Osteoblast (primary cell): ENCODE measurements at regions not wholly inside any gene's neighbourhood (a gene's known extent, or its start where the extent isn't known, plus 50 kb on each side); places are given as distances from the start of the nearest gene placed in this dataset.
"Not testable (repeated sequence)": the region's sequence is repeated elsewhere in the genome, so short reads cannot be mapped to it uniquely, and the experiment has no call there.

ENCODE experiments used
- DNase-seq: peaks from one replicate; pipeline ENCODE4 v3.0.0; 2011; ENCODE audit warnings: low spot score, mixed read lengths; ENCODE audit not compliant: insufficient read length; ENCODE audit errors: missing footprints
- H2AFZ ChIP-seq: 2 replicates; pipeline ENCODE4 v1.6.0; 2011; ENCODE audit warnings: mild to moderate bottlenecking, low read length
- H3K27ac ChIP-seq: 2 replicates; pipeline ENCODE4 v1.5.1; 2011; ENCODE audit warnings: mild to moderate bottlenecking, low read depth, low read length, moderate library complexity
- H3K27me3 ChIP-seq: 2 replicates; pipeline ENCODE4 v1.6.0; 2012; ENCODE audit warnings: mild to moderate bottlenecking, control low read depth, inconsistent platforms, low read length, moderate library complexity; ENCODE audit not compliant: insufficient read depth
- H3K36me3 ChIP-seq: 2 replicates; pipeline ENCODE4 v1.5.1; 2011; ENCODE audit warnings: mild to moderate bottlenecking, low read length, control low read depth, moderate library complexity; ENCODE audit not compliant: insufficient read depth
- H3K4me1 ChIP-seq: 2 replicates; pipeline ENCODE4 v1.5.1; 2011; ENCODE audit warnings: mild to moderate bottlenecking, low read length, control low read depth, moderate library complexity; ENCODE audit not compliant: insufficient read depth
- H3K4me2 ChIP-seq: 2 replicates; pipeline ENCODE4 v1.6.0; 2011; ENCODE audit warnings: mild to moderate bottlenecking, low read length; ENCODE audit not compliant: insufficient read depth
- H3K4me3 ChIP-seq: fragments of 200-600 bp; sonication (generic); 3 replicates; pipeline ENCODE4 v1.5.1; 2012; ENCODE audit warnings: mild to moderate bottlenecking, low read length, inconsistent platforms; ENCODE audit not compliant: insufficient read depth
- H3K79me2 ChIP-seq: 2 replicates; pipeline ENCODE4 v1.6.0; 2012; ENCODE audit warnings: mild to moderate bottlenecking, low read length, control low read depth, inconsistent platforms; ENCODE audit not compliant: insufficient read depth
- H3K9me3 ChIP-seq: 2 replicates; pipeline ENCODE4 v1.5.1; 2011; ENCODE audit warnings: low read depth, low read length, control low read depth
- H4K20me1 ChIP-seq: 2 replicates; pipeline ENCODE4 v1.6.0; 2012; ENCODE audit warnings: mild to moderate bottlenecking, low read length, control low read depth; ENCODE audit not compliant: insufficient read depth
- TF ChIP-seq, protein P1 (sequence below): IDR thresholded peaks from 2 replicates; pipeline ENCODE4 v1.5.1; 2011; ENCODE audit warnings: mild to moderate bottlenecking, low read depth, low read length, moderate library complexity; ENCODE audit errors: extremely low read depth

DNA sequence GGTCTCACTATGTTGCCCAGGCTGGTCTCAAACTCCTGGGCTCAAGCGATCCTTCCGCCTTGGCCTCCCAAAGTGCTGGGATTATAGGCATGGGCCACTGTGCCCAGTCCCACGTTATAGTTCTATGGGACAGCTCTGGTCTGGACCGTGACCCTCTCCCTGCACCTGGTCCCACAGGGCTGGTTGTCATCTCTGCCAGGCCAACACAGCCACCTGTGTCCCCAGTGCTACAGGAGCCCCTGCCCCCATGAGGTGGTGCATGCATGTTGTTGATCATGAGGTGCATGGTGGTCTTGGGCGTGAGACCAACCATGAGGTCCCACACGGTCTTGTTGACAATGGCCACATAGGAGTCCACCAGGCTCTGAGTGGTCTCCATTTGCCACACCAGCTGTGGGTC lies 51.0 kb upstream of the UBE2Q2 start:
- H3K4me1 ChIP-seq, H3K36me3 ChIP-seq, H4K20me1 ChIP-seq, H2AFZ ChIP-seq, H3K4me2 ChIP-seq, H3K79me2 ChIP-seq, H3K4me3 ChIP-seq, DNase-seq, H3K9me3 ChIP-seq, H3K27ac ChIP-seq: not testable (repeated sequence)
- peaks cover 15% of the 10 kb centered on the region for H3K27me3 ChIP-seq

- Histone ChIP-seq H2AFZ (no peak overlapping the region), H3K27ac (no peak overlapping the region), H3K79me2 (no peaks in the 10 kb centered on the region), H4K20me1 (no peaks in the 10 kb centered on the region), H3K9me3 (no peaks in the 10 kb centered on the region), H3K36me3 (no peaks in the 10 kb centered on the region), H3K4me2 (no peak overlapping the region), H3K27me3 (peaks cover 18% of the 10 kb centered on the region), H3K4me3 (no peak overlapping the region), H3K4me1 (no peaks in the 10 kb centered on the region)
- no peak for DNase-seq
- TF ChIP-seq, protein P1, sequence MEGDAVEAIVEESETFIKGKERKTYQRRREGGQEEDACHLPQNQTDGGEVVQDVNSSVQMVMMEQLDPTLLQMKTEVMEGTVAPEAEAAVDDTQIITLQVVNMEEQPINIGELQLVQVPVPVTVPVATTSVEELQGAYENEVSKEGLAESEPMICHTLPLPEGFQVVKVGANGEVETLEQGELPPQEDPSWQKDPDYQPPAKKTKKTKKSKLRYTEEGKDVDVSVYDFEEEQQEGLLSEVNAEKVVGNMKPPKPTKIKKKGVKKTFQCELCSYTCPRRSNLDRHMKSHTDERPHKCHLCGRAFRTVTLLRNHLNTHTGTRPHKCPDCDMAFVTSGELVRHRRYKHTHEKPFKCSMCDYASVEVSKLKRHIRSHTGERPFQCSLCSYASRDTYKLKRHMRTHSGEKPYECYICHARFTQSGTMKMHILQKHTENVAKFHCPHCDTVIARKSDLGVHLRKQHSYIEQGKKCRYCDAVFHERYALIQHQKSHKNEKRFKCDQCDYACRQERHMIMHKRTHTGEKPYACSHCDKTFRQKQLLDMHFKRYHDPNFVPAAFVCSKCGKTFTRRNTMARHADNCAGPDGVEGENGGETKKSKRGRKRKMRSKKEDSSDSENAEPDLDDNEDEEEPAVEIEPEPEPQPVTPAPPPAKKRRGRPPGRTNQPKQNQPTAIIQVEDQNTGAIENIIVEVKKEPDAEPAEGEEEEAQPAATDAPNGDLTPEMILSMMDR = no peak
These were observed 51.9 kb upstream of the UBE2Q2 start for GRCh38 chr15:75791337-75791713.

GRCh38 chr15:75790631-75791336 lies 52.5 kb upstream of the UBE2Q2 start:
- TF ChIP-seq, protein P1 = no peak
- Histone ChIP-seq H3K36me3 (no peaks in the 10 kb centered on the region), H3K4me2 (no peak overlapping the region), H3K4me3 (no peak overlapping the region), H3K79me2 (no peaks in the 10 kb centered on the region), H3K27me3 (peaks cover 19% of the 10 kb centered on the region), H2AFZ (no peak overlapping the region), H3K27ac (no peak overlapping the region), H3K9me3 (no peaks in the 10 kb centered on the region), H4K20me1 (no peaks in the 10 kb centered on the region), H3K4me1 (no peaks in the 10 kb centered on the region)
- DNase-seq = no peak

DNA sequence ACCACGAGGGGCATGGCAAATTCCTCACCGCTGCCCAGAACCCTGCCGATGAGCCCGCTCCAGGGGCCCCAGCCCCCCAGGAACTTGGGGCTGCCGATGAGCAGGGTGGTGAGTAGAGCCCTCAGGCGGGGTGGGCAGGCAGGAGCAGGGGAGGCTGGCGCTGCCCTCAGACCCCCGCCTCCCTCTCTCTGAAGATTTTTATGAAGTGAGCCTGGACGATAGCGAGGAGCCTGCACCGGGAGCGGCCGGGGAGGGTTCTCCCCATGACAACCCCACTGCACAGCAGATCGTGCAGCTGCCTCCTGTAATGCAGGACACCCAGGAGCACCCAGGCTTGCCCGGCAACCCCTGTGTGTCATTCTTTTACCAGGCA lies 56.7 kb upstream of the UBE2Q2 start:
- no peaks in the 10 kb centered on the region for H3K4me1 ChIP-seq
- H3K79me2 ChIP-seq = no peaks in the 10 kb centered on the region
- H3K27me3 ChIP-seq = peaks cover 19% of the 10 kb centered on the region
- no peak overlapping the region for H3K27ac ChIP-seq
- H3K4me2 ChIP-seq = no peak overlapping the region
- no peaks in the 10 kb centered on the region for H4K20me1 ChIP-seq
- DNase-seq = no peak
- H3K9me3 ChIP-seq = no peaks in the 10 kb centered on the region
- TF ChIP-seq, protein P1 = no peak
- H3K4me3 ChIP-seq = no peak overlapping the region
- no peak overlapping the region for H2AFZ ChIP-seq
- H3K36me3 ChIP-seq = no peaks in the 10 kb centered on the region
